ENCODE measurements at regions not wholly inside any gene's neighbourhood (a gene's known extent, or its start where the extent isn't known, plus 50 kb on each side); places are given as distances from the start of the nearest gene placed in this dataset.

DNA sequence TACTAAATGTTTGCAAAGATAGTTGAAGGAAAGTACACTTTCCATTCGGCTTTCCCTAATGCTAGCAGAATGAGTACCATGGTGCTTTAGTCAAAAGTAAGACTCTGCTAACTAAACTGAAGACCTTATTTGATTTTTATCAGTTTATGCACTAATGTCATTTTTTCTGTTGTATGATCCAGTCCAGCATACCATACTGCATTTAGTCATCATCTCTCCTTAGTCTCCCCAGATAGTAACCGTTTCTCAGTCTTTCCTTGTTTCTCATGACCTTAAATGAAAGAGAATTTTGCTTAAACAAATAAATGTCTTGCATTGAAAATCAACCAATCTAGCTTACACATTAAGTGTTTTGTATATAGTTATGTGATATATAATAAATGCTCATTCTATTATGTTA lies 529.5 kb upstream of the SEMA3D start:
- H3K4me1 Mint-ChIP-seq, result peaks cover 25% of the 10 kb centered on the region
- Histone ChIP-seq H3K4me2 (replicated peaks; ENCODE audit: extremely low read depth, low read length, poor library complexity, severe bottlenecking) (no peak overlapping the region), H3K79me2 (ENCODE audit: insufficient read depth, low read length) (no peaks in the 10 kb centered on the region), H3K27me3 (ENCODE audit: control insufficient read depth in 2 of 2, insufficient read depth in 2 of 2, low read length in 2 of 2) (no peaks in the 10 kb centered on the region), H2AFZ (ENCODE audit: insufficient read depth, low read depth, low read length, poor library complexity, severe bottlenecking) (no peak overlapping the region), H3K4me1 (ENCODE audit: control insufficient read depth in 1 of 2, insufficient read depth in 2 of 2, low read length in 2 of 2) (peaks cover 4 to 35% of the 10 kb centered on the region in 2 donors), H3K9me3 (replicated peaks in 1 of 2; ENCODE audit: control insufficient read depth in 1 of 2, insufficient read depth in 1 of 2, low read length in 2 of 2) (no peaks in the 10 kb centered on the region), H3K36me3 (replicated peaks in 1 of 2; ENCODE audit: control insufficient read depth in 1 of 2, insufficient read depth in 2 of 2, low read length in 2 of 2) (no peaks in the 10 kb centered on the region), H3K9ac (ENCODE audit: insufficient read depth, low read length, poor library complexity, severe bottlenecking) (no peak overlapping the region), H4K20me1 (ENCODE audit: insufficient read depth, low read length) (no peaks in the 10 kb centered on the region), H3K4me3 (replicated peaks in 1 of 3; ENCODE audit: low read depth in 2 of 3, low read length in 3 of 3) (no peak overlapping the region), H3K27ac (ENCODE audit: low read depth in 1 of 2, low read length in 2 of 2) (no peak overlapping the region)
- H3K27ac Mint-ChIP-seq, result no peak overlapping the region
- peaks cover 0 to 1% (median 0%) of the 10 kb centered on the region in 3 donors for H3K27me3 Mint-ChIP-seq (ENCODE audit: low read depth in 3 of 3)
- no peak for DNase-seq
- no peaks in the 10 kb centered on the region for H3K36me3 Mint-ChIP-seq
- TF ChIP-seq, protein P1, sequence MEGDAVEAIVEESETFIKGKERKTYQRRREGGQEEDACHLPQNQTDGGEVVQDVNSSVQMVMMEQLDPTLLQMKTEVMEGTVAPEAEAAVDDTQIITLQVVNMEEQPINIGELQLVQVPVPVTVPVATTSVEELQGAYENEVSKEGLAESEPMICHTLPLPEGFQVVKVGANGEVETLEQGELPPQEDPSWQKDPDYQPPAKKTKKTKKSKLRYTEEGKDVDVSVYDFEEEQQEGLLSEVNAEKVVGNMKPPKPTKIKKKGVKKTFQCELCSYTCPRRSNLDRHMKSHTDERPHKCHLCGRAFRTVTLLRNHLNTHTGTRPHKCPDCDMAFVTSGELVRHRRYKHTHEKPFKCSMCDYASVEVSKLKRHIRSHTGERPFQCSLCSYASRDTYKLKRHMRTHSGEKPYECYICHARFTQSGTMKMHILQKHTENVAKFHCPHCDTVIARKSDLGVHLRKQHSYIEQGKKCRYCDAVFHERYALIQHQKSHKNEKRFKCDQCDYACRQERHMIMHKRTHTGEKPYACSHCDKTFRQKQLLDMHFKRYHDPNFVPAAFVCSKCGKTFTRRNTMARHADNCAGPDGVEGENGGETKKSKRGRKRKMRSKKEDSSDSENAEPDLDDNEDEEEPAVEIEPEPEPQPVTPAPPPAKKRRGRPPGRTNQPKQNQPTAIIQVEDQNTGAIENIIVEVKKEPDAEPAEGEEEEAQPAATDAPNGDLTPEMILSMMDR (IDR thresholded peaks at IDR 0.05), result no peak
- no peak overlapping the region for H3K4me3 Mint-ChIP-seq
- no CpG with 5 or more reads among the region's 2 CpGs for WGBS (ENCODE audit: insufficient coverage)
- H3K9me3 Mint-ChIP-seq, result peaks cover 0 to 5% (median 0%) of the 10 kb centered on the region in 7 donors
- intact Hi-C loops (cut with micrococcal nuclease), result no loop called here

DNA sequence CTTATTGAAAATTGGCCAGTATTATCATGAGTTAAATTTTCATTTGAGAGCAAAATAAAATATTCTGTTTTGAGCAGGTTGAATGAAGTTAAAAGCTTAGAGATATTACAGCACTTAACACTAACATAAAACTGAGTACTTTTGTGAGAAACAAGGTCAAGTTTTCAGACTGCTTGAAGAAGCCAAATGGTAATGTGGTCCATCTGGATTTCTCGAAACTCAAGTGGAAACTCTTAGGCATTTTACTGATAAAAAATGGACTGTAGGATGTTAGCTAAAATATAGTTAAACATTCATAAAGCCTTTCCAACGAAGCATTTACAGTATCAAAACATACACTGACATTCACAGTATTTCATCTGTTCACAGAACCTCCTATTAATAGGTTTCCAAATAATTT lies 528.1 kb upstream of the SEMA3D start:
- WGBS (ENCODE audit: insufficient coverage), result no CpG with 5 or more reads among the region's 2 CpGs
- H2AFZ ChIP-seq (ENCODE audit: insufficient read depth, low read depth, low read length, poor library complexity, severe bottlenecking), result no peak overlapping the region
- TF ChIP-seq, protein P1 (IDR thresholded peaks at IDR 0.05), result no peak
- H3K9me3 ChIP-seq (replicated peaks in 1 of 2; ENCODE audit: control insufficient read depth in 1 of 2, insufficient read depth in 1 of 2, low read length in 2 of 2), result no peaks in the 10 kb centered on the region
- no peak overlapping the region for H3K4me3 ChIP-seq (replicated peaks in 1 of 3; ENCODE audit: low read depth in 2 of 3, low read length in 3 of 3)
- no peaks in the 10 kb centered on the region for H3K79me2 ChIP-seq (ENCODE audit: insufficient read depth, low read length)
- H3K27me3 ChIP-seq (ENCODE audit: control insufficient read depth in 2 of 2, insufficient read depth in 2 of 2, low read length in 2 of 2), result no peaks in the 10 kb centered on the region
- intact Hi-C loops (cut with micrococcal nuclease), result no loop called here
- no peak overlapping the region for H3K27ac ChIP-seq (ENCODE audit: low read depth in 1 of 2, low read length in 2 of 2)
- Mint-ChIP-seq H3K9me3 (peaks cover 0 to 5% (median 0%) of the 10 kb centered on the region in 7 donors), H3K4me3 (no peak overlapping the region), H3K4me1 (peaks cover 15% of the 10 kb centered on the region), H3K27ac (no peak overlapping the region), H3K27me3 (ENCODE audit: low read depth in 3 of 3) (peaks cover 0 to 1% (median 0%) of the 10 kb centered on the region in 3 donors), H3K36me3 (no peaks in the 10 kb centered on the region)
- no peak overlapping the region for H3K9ac ChIP-seq (ENCODE audit: insufficient read depth, low read length, poor library complexity, severe bottlenecking)
- H3K36me3 ChIP-seq (replicated peaks in 1 of 2; ENCODE audit: control insufficient read depth in 1 of 2, insufficient read depth in 2 of 2, low read length in 2 of 2), result no peaks in the 10 kb centered on the region
- DNase-seq, result no peak
- no peaks in the 10 kb centered on the region for H4K20me1 ChIP-seq (ENCODE audit: insufficient read depth, low read length)
- H3K4me1 ChIP-seq (ENCODE audit: control insufficient read depth in 1 of 2, insufficient read depth in 2 of 2, low read length in 2 of 2), result peaks cover 2 to 21% of the 10 kb centered on the region in 2 donors
- no peak overlapping the region for H3K4me2 ChIP-seq (replicated peaks; ENCODE audit: extremely low read depth, low read length, poor library complexity, severe bottlenecking)
